Activated CD8-positive, alpha-beta memory T cell treated with anti-CD3 and anti-CD28 coated beads, Interleukin-2, amount 50 U/mL, for 48 hours (primary cell): ENCODE measurements at regions not wholly inside any gene's neighbourhood (a gene's known extent, or its start where the extent isn't known, plus 50 kb on each side); places are given as distances from the start of the nearest gene placed in this dataset.
"Not testable (repeated sequence)": the region's sequence is repeated elsewhere in the genome, so short reads cannot be mapped to it uniquely, and the experiment has no call there.

Experiments used
- DNase-seq: peaks from one replicate; pipeline ENCODE4 v3.0.0-alpha.2; 2020

DNA sequence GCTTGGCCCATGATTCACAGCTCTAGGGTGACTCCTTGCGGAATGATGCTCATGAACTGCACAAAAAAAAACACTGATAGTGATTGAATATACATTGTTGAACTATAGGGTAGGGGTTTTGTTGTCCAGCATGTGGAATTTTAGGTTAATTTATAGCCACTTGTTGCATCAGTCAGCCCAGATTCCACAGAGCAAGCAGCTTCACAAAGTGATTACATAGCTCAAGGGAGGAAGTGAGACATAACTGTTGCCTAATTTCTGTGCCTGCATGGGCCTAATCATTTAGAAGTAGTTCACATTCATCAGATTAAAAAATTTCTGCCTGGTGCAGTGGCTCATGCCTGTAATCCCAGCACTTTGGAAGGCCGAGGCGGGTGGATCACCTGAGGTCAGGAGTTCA, 142.2 kb upstream of the ZNF722 start:
- DNase-seq, result not testable (repeated sequence)

GRCh38 chr7:63867127-63867526, 131.5 kb upstream of the ZNF722 start:
- DNase-seq, result no peak

GRCh38 chr7:63874242-63874641, 124.4 kb upstream of the ZNF722 start:
- DNase-seq, result not testable (repeated sequence)

DNA sequence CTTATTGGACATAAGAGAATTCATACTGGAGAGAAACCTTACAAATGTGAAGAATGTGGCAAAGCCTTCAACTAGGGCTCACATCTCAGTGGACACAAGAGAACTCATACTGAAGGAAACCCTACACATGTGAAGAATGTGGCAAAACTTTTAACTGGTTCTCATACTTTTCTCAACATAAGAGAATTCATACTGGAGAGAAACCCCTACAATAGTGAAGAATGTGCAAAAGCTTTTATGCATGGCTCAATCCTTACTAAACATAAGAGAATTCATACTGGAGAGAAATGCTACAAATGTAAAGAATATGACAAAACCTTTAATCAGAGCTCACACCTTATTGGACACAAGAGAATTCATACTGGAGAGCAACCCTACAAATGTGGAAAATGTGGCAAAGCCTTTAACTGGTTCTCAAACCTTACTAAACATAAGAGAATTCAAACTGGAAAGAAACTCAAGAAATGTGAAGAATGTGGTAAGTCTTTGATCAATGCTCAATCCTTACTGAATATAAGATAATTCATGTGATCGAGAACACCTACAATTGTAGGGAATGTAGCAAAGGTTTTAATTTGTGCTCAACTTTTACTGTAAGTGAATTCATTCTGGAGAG, 121.8 kb upstream of the ZNF722 start:
- DNase-seq, result no peak

GRCh38 chr7:63887031-63887430, 111.6 kb upstream of the ZNF722 start:
- DNase-seq, result no peak

GRCh38 chr7:63899691-63900393, 98.8 kb upstream of the ZNF722 start:
- peak; percentile 85 for DNase-seq

DNA sequence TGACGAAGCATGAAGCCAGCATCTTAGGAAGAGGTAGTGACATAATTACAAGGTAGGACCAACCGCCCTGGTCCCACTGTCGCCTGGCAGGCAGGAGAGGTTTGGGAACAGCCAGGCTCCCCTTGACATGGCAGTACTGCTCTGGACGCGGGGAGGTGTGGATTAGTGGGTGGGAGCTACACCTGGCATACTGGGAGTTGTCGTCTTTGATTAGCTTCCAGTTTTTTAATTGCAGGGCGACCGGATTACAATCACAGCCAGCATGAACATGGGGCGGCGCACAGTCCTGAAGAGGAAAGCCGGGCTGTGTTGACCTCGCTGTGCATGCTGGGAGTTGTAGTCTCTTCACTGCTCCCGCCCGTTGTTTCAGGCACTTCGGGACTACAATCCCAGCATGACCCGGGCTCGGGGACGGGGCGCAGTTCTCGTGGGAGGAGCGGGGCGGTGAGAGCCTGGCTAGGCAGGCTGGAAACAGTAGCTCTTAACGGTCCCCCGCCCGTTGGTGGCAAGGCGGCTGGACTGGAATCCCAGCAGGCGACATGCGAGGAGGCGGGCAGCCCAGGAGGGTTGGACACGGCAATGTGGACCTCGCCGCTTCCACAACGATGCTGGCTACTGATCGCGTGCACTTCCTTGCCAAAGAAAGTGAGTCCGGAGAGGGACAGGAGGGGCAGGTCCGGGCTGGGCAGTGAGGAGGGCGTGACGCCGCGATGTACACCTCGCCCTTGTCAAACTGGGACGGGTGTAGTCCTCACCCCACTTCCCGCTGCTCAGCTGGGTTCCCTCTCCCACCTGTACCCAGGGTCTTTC, 98.0 kb upstream of the ZNF722 start:
- DNase-seq, result peak; percentile 88

GRCh38 chr7:63901204-63901506, 97.5 kb upstream of the ZNF722 start:
- DNase-seq, result peak; percentile 52

GRCh38 chr7:63918986-63919385, 79.7 kb upstream of the ZNF722 start:
- no peak for DNase-seq

GRCh38 chr7:63925262-63925625, 73.4 kb upstream of the ZNF722 start:
- peak; percentile 56 for DNase-seq

- DNase-seq, result peak; percentile 89
These were observed 72.8 kb upstream of the ZNF722 start for GRCh38 chr7:63925626-63926460.

DNA sequence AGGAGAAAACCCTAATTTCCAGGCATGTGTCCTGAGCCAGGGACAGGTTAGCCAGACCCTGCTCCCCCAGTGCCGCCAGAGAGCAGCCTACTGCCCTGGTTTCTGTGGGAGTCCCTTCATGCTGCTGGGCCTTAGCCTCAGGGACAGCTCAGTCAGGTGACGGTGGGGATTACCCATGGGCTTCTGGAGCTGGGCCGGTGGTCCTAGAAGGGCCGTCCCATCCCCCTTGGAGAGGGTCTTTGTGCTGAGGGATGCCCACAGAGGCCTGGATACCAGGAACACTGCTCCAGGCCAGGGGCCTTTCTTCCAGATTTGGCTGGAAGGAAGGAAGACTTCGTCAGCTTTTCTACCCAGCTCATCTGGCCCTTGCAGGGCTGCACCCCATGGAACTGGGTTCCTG, 71.4 kb upstream of the ZNF722 start:
- no peak for DNase-seq

GRCh38 chr7:63931057-63931600, 67.5 kb upstream of the ZNF722 start:
- no peak for DNase-seq

DNA sequence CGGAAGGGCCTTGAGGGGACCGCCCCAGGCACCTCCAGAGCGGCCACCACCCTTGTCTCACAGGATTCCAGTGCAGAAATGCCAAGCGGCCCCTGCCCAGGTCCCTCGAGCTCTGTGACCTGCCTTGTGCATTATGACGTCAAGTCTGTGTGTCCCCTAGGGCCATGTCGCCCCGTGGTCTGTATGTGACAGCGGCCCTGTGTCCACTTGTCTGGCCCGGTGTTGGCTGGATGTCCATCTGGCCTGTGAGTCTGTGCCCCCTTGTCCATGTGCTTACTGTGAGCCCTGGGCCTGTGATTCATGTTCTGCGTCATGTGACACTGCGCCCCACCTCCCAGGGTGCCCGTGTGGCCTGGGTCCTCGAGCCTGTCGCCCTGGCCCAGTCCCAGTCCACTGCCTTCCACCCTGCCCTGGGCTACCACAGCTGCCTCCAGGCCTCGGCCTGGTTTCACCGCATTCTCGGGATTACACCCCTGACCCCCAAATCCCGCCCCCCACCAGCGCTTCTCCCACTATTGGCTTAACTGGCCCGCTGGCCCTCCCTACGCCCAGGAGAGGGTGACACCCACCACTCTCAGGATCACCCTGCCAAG, 66.6 kb upstream of the ZNF722 start:
- DNase-seq, result no peak
